ENCODE measurements at regions not wholly inside any gene's neighbourhood (a gene's known extent, or its start where the extent isn't known, plus 50 kb on each side); places are given as distances from the start of the nearest gene placed in this dataset.

GRCh38 chr2:13121096-13121495, 404.4 kb downstream of the TRIB2 start:
- no peak for TF ChIP-seq NFIC (IDR thresholded peaks at IDR 0.05)
- TF ChIP-seq EP300 (IDR thresholded peaks at IDR 0.05; ENCODE audit: borderline replicate concordance) = no peak
- TF ChIP-seq TAF1 (IDR thresholded peaks at IDR 0.05; ENCODE audit: low read depth) = no peak
- no peak for TF ChIP-seq EGR1 (IDR thresholded peaks at IDR 0.05)
- no peak for TF ChIP-seq ZBTB7A (IDR thresholded peaks at IDR 0.05; ENCODE audit: low read depth)
- no peak for TF ChIP-seq CEBPB (IDR thresholded peaks at IDR 0.05)
- TF ChIP-seq YY1 (IDR thresholded peaks at IDR 0.05; ENCODE audit: low read depth) = no peak
- no peak for TF ChIP-seq RAD21 (IDR thresholded peaks at IDR 0.05; ENCODE audit: low read depth)
- no peak for TF ChIP-seq FOXM1 (IDR thresholded peaks at IDR 0.05; ENCODE audit: borderline replicate concordance, low read depth)
- TF ChIP-seq MAX (IDR thresholded peaks at IDR 0.05) = no peak
- no peak for TF ChIP-seq USF1 (IDR thresholded peaks at IDR 0.05)

All from Ishikawa (cell line).